SJCRH30 (cell line): ENCODE measurements at regions not wholly inside any gene's neighbourhood (a gene's known extent, or its start where the extent isn't known, plus 50 kb on each side); places are given as distances from the start of the nearest gene placed in this dataset.
A peak's percentile ranks its signal among the peaks of the same experiment; 100 is the strongest.

Experiments
- DNase-seq, 2 experiments: peaks; one replicate each; pipeline ENCODE4 v3.0.0-alpha.2; 2015 to 2020
- H3K27ac ChIP-seq: fragments of 250-450 bp; sonication (Bioruptor Pico); 2 replicates; pipeline ENCODE4 v1.5.1; 2020; ENCODE audit warnings: mild to moderate bottlenecking, moderate library complexity
- H3K27me3 ChIP-seq: fragments of 250-450 bp; sonication (Bioruptor Pico); 2 replicates; pipeline ENCODE4 v1.5.1; 2020; ENCODE audit warnings: mild to moderate bottlenecking, moderate library complexity
- H3K36me3 ChIP-seq: fragments of 250-450 bp; sonication (Bioruptor Pico); 2 replicates; pipeline ENCODE4 v1.5.1; 2020; ENCODE audit warnings: mild to moderate bottlenecking, moderate library complexity
- H3K4me1 ChIP-seq: fragments of 250-450 bp; sonication (Bioruptor Pico); 2 replicates; pipeline ENCODE4 v1.5.1; 2020; ENCODE audit warnings: mild to moderate bottlenecking, moderate library complexity
- H3K4me3 ChIP-seq: fragments of 250-450 bp; sonication (Bioruptor Pico); 2 replicates; pipeline ENCODE4 v1.5.1; 2020; ENCODE audit warnings: mild to moderate bottlenecking, moderate library complexity
- H3K9me3 ChIP-seq: fragments of 250-450 bp; sonication (Bioruptor Pico); replicated peaks from 2 replicates; pipeline ENCODE4 v1.5.1; 2020; ENCODE audit warnings: mild to moderate bottlenecking, moderate library complexity

- H3K36me3 ChIP-seq, result no peaks in the 10 kb centered on the region
- peaks cover 8% of the 10 kb centered on the region for H3K4me1 ChIP-seq
- DNase-seq, result no peak
- H3K27ac ChIP-seq, result no peak overlapping the region
- H3K27me3 ChIP-seq, result no peaks in the 10 kb centered on the region
- no peaks in the 10 kb centered on the region for H3K9me3 ChIP-seq
- H3K4me3 ChIP-seq, result no peak overlapping the region
Observed at GRCh38 chr15:66928101-66928500, 137.3 kb upstream of the SMAD3 start.

GRCh38 chr15:66928784-66929183 lies 136.6 kb upstream of the SMAD3 start:
- Histone ChIP-seq H3K4me1 (peaks cover 8% of the 10 kb centered on the region), H3K4me3 (no peak overlapping the region), H3K36me3 (no peaks in the 10 kb centered on the region), H3K9me3 (no peaks in the 10 kb centered on the region), H3K27ac (no peak overlapping the region), H3K27me3 (no peaks in the 10 kb centered on the region)
- no peak for DNase-seq

- Histone ChIP-seq H3K4me1 (peaks cover 8% of the 10 kb centered on the region), H3K4me3 (no peak overlapping the region), H3K27ac (no peak overlapping the region), H3K36me3 (no peaks in the 10 kb centered on the region), H3K9me3 (peaks cover 3% of the 10 kb centered on the region; the same call in 1 of the 2 replicates), H3K27me3 (no peaks in the 10 kb centered on the region)
- DNase-seq, result no peak
Observed at GRCh38 chr15:66929843-66930402, 135.5 kb upstream of the SMAD3 start.

GRCh38 chr15:66931768-66932633 lies 133.4 kb upstream of the SMAD3 start:
- H3K27ac ChIP-seq, result no peak overlapping the region
- H3K27me3 ChIP-seq, result no peaks in the 10 kb centered on the region
- H3K4me1 ChIP-seq, result peaks cover 8% of the 10 kb centered on the region
- no peaks in the 10 kb centered on the region for H3K36me3 ChIP-seq
- H3K4me3 ChIP-seq, result peak overlapping the region; percentile 26; the same call in 1 of the 2 replicates
- DNase-seq, result peak; percentile 29 to 38
- peaks cover 3% of the 10 kb centered on the region; the same call in 1 of the 2 replicates for H3K9me3 ChIP-seq

GRCh38 chr15:66932634-66933024 lies 132.8 kb upstream of the SMAD3 start:
- H3K4me1 ChIP-seq, result peaks cover 8% of the 10 kb centered on the region
- H3K9me3 ChIP-seq, result peaks cover 3% of the 10 kb centered on the region; the same call in 1 of the 2 replicates
- H3K4me3 ChIP-seq, result no peak overlapping the region
- DNase-seq, result no peak
- H3K27me3 ChIP-seq, result no peaks in the 10 kb centered on the region
- no peak overlapping the region for H3K27ac ChIP-seq
- no peaks in the 10 kb centered on the region for H3K36me3 ChIP-seq

- no peak overlapping the region for H3K4me3 ChIP-seq
- peaks cover 8% of the 10 kb centered on the region for H3K4me1 ChIP-seq
- H3K36me3 ChIP-seq, result no peaks in the 10 kb centered on the region
- H3K27ac ChIP-seq, result no peak overlapping the region
- DNase-seq, result no peak
- no peaks in the 10 kb centered on the region for H3K27me3 ChIP-seq
- H3K9me3 ChIP-seq, result peaks cover 3% of the 10 kb centered on the region; the same call in 1 of the 2 replicates
Observed at GRCh38 chr15:66933932-66934867, 131.2 kb upstream of the SMAD3 start.

GRCh38 chr15:66934868-66935520 lies 130.4 kb upstream of the SMAD3 start:
- H3K9me3 ChIP-seq, result peaks cover 3% of the 10 kb centered on the region; the same call in 1 of the 2 replicates
- H3K27ac ChIP-seq, result no peak overlapping the region
- peaks cover 8% of the 10 kb centered on the region for H3K4me1 ChIP-seq
- no peaks in the 10 kb centered on the region for H3K27me3 ChIP-seq
- DNase-seq, result no peak
- H3K36me3 ChIP-seq, result no peaks in the 10 kb centered on the region
- H3K4me3 ChIP-seq, result no peak overlapping the region

- peak overlapping the region; percentile 34 for H3K27ac ChIP-seq
- peak in 1 of 2 experiments; percentile 44 for DNase-seq
- H3K4me3 ChIP-seq, result peak overlapping the region; percentile 57
- no peaks in the 10 kb centered on the region for H3K27me3 ChIP-seq
- peaks cover 8% of the 10 kb centered on the region for H3K4me1 ChIP-seq
- H3K36me3 ChIP-seq, result no peaks in the 10 kb centered on the region
- H3K9me3 ChIP-seq, result peaks cover 3% of the 10 kb centered on the region; the same call in 1 of the 2 replicates
Observed at GRCh38 chr15:66935688-66936087, 129.7 kb upstream of the SMAD3 start.

- Histone ChIP-seq H3K9me3 (peaks cover 3% of the 10 kb centered on the region; the same call in 1 of the 2 replicates), H3K4me3 (peak overlapping the region; percentile 57), H3K27ac (peak overlapping the region; percentile 34), H3K36me3 (no peaks in the 10 kb centered on the region), H3K4me1 (peaks cover 8% of the 10 kb centered on the region), H3K27me3 (no peaks in the 10 kb centered on the region)
- DNase-seq, result peak; percentile 29 to 57
Observed at GRCh38 chr15:66936109-66936860, 129.1 kb upstream of the SMAD3 start.

- no peaks in the 10 kb centered on the region for H3K27me3 ChIP-seq
- peaks cover 5% of the 10 kb centered on the region for H3K4me1 ChIP-seq
- peak overlapping the region; percentile 34 for H3K27ac ChIP-seq
- H3K9me3 ChIP-seq, result peaks cover 3% of the 10 kb centered on the region; the same call in 1 of the 2 replicates
- no peak for DNase-seq
- peak overlapping the region; percentile 57; the same call in 1 of the 2 replicates for H3K4me3 ChIP-seq
- H3K36me3 ChIP-seq, result no peaks in the 10 kb centered on the region
Observed at GRCh38 chr15:66936861-66937582, 128.4 kb upstream of the SMAD3 start.

- Histone ChIP-seq H3K4me1 (no peaks in the 10 kb centered on the region; the same call in 1 of the 2 replicates), H3K9me3 (peaks cover 3% of the 10 kb centered on the region; the same call in 1 of the 2 replicates)
Observed at GRCh38 chr15:66937588-66937987, 127.8 kb upstream of the SMAD3 start.

GRCh38 chr15:66938114-66938830 lies 127.1 kb upstream of the SMAD3 start:
- H3K27me3 ChIP-seq, result no peaks in the 10 kb centered on the region
- no peak overlapping the region for H3K27ac ChIP-seq
- H3K4me3 ChIP-seq, result no peak overlapping the region
- peaks cover 3% of the 10 kb centered on the region; the same call in 1 of the 2 replicates for H3K9me3 ChIP-seq
- no peaks in the 10 kb centered on the region for H3K36me3 ChIP-seq
- H3K4me1 ChIP-seq, result peaks cover 5% of the 10 kb centered on the region; the same call in 1 of the 2 replicates
- no peak for DNase-seq

More at GRCh38 chr15:66937588-66937987, 127.8 kb upstream of the SMAD3 start:
- Histone ChIP-seq H3K4me3 (no peak overlapping the region), H3K27ac (no peak overlapping the region), H3K27me3 (no peaks in the 10 kb centered on the region), H3K36me3 (no peaks in the 10 kb centered on the region)
- DNase-seq, result no peak
